ENCODE measurements at regions not wholly inside any gene's neighbourhood (a gene's known extent, or its start where the extent isn't known, plus 50 kb on each side); places are given as distances from the start of the nearest gene placed in this dataset.
"Not testable (repeated sequence)": the region's sequence is repeated elsewhere in the genome, so short reads cannot be mapped to it uniquely, and the experiment has no call there.

GRCh38 chr6:27532820-27533538, 60.1 kb upstream of the ZNF184 start:
- DNase-seq: no peak

GRCh38 chr6:27531772-27532459, 59.0 kb upstream of the ZNF184 start:
- no peak for DNase-seq

- not testable (repeated sequence) for DNase-seq
Measured at GRCh38 chr6:27529796-27530195, 56.9 kb upstream of the ZNF184 start.

- no peak for DNase-seq
Measured at GRCh38 chr6:27528714-27529113, 55.8 kb upstream of the ZNF184 start.

Measured in activated naive CD4-positive, alpha-beta T cell (primary cell).